Stimulated activated CD8-positive, alpha-beta memory T cell treated with anti-CD3 and anti-CD28 coated beads, Interleukin-4, amount 100 ng/mL, for 24 hours (primary cell): ENCODE measurements at regions not wholly inside any gene's neighbourhood (a gene's known extent, or its start where the extent isn't known, plus 50 kb on each side); places are given as distances from the start of the nearest gene placed in this dataset.

Source experiments
- DNase-seq: peaks from one replicate; pipeline ENCODE4 v3.0.0-alpha.2; 2020; ENCODE audit warnings: low read depth

DNA sequence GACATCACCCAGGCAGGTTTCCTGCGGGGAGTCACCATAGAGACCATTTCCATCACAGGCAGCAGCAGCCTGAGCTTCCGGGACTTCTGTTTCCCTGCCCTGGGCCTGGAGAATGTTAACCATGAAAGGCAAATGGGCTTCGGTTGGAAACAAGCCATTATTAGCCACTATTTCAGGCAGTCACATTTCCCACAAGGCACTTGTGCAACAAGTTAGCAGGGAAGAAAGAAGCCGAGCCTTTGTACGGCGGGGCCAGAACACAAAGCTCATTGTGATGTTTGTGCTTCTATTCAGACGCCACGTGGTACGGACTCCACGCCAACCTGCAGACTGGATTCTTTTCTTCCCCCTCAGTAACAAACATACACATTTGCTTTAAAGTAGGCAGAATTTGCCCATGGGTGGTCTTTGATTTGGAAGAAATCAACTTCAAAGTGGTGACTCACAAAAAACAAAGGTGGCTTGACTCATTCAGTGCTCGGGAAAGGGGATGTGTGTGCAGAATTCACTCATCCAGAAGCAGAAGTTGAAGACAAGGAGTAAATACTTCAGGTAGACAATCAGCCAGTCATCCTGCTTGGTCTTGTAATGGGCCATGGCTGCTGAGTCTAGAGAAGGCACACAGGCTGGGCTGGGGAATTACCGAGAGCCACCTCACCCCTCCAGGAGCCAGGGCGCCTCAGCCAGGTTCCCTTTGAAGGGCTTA is 154.2 kb upstream of the PRMT8 start:
- no peak for DNase-seq

DNA sequence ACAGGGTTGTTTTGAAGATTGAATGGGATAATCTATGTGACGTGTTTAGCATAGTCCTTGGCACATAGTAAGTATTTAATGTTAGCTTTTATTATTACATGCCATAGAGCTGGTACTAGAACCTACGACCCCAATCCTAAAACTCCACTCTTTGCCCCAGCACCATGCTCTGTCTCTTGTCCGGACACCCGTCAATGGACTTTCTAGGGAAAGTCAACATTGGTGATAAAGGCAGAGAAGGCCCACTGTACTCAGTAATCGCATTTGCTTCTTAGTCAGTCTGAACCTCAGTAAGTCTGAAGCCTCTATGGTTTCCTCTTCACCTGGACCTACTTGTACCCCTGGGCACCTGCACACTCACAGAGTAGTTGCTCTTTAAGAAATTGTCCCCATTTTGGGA is 153.1 kb upstream of the PRMT8 start:
- no peak for DNase-seq

GRCh38 chr12:3339221-3339620 is 151.8 kb upstream of the PRMT8 start:
- DNase-seq, result no peak

DNA sequence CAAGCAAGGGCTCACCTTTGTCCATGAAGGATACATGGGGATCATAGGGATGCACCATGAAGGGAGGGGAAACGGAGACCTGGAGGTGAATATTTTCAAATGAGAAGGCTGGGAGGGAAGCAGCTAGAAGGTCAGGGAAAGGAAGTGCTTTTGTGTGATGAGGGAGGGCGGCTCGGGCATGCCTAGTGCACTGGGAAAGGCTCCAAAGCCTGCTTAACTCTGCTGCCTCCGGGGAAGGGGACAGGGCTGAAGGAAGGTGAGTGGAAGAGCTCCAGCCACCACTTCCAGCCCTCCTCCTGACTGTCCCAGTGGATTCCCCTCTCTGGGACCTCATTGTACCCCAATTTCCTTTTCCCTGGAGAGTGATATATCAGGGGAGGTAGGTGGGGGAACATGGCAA is 149.4 kb upstream of the PRMT8 start:
- no peak for DNase-seq

- peak; percentile 2 for DNase-seq
Observed at GRCh38 chr12:3342051-3342450, 149.0 kb upstream of the PRMT8 start.

- no peak for DNase-seq
Observed at GRCh38 chr12:3348055-3348454, 142.9 kb upstream of the PRMT8 start.

GRCh38 chr12:3350432-3350831 is 140.6 kb upstream of the PRMT8 start:
- no peak for DNase-seq

- DNase-seq, result no peak
Observed at GRCh38 chr12:3351731-3352130, 139.3 kb upstream of the PRMT8 start.

- DNase-seq, result no peak
Observed at GRCh38 chr12:3352230-3352629, 138.8 kb upstream of the PRMT8 start.

- DNase-seq, result no peak
Observed at GRCh38 chr12:3353621-3354020, 137.4 kb upstream of the PRMT8 start.

DNA sequence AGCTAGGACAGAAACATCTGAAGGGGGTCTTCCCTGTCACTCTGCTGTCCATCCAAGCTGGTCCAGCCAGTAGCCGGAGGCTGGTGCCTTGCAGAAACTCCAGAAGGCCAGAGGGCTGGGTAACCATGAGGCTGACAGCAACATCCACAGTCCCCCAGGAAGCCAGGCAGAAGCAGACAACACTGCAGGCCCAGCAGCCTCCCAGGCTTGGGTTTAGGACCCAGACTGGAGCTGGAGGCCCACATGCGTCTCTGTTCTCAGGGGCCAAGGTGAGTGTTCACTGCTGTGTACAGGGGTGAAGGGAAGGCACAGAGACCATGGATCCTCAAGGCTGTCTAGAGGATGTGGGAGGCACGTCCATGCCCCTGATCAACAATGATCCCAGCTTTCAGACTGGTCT is 136.4 kb upstream of the PRMT8 start:
- no peak for DNase-seq

DNA sequence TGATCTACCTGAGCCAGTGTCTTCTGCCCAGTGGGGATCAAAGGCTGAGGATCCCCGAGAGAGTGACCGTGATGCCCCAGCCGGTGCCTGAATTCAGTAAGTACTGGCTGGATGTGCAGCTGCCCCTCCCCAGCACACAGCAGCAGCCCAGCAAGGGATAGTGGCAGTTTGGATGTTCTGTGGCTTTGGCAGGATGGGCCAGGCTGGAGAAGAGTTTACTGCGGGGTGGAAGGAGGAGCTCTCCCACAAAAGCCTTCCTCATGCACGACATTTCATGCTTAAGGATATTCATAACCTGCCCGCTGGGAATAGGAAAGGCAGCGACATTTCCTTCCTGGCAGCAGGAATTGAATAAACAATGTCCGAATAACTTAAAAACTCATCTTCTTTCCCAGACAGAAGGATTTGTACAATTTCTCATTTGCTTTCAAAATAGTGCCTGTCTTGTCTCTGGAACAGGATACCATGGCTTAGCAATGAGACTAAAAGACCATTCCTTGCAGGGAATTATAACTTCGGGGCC is 135.6 kb upstream of the PRMT8 start:
- DNase-seq, result no peak

DNA sequence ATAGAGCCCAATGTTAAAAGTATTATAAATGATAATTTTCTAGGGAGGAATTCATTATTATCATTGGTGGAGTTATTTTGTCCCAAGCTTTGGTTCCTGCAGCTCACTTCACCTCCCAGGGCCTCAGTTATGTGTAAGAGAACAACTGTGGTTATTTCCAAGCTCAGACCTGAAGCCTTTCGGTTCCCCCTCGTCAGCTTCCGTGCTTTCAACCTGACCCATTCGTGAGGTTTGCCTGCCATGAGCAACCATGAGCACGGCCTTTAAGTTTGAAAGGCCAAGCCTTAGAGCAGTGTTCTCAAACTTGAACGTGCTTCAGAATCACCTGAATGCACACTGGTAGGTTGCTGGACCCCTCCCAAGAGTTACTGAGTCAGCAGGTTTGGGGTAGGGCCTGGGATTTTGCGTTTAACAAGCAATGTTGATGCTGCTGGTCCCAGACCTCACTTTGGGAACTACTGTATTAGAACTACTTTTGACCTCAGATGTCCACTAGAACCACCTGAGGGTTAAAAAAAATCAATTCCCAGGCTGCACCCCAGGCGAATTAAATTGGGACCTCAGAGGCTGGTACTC is 133.0 kb upstream of the PRMT8 start:
- DNase-seq, result no peak

DNA sequence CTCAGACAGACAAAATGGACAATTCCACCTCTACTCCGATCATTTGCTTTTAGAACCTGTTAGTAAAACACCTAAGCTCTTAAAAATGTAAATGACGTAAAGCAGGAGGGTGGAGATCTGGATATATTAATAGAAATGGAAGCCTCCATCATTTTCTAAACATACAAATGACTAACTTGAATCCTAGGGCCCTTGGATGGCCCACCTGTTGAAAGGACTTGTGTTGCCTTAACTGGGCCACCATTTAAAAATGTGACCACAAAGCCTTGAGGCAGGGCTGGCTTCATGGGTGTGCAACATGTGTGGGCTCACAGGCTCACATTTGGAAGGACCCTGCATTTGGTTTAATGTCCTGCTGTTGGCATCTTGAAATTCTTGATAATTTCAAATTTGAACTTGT is 131.5 kb upstream of the PRMT8 start:
- no peak for DNase-seq

GRCh38 chr12:3361146-3361545 is 129.9 kb upstream of the PRMT8 start:
- no peak for DNase-seq

GRCh38 chr12:3362737-3363136 is 128.3 kb upstream of the PRMT8 start:
- DNase-seq, result no peak

DNA sequence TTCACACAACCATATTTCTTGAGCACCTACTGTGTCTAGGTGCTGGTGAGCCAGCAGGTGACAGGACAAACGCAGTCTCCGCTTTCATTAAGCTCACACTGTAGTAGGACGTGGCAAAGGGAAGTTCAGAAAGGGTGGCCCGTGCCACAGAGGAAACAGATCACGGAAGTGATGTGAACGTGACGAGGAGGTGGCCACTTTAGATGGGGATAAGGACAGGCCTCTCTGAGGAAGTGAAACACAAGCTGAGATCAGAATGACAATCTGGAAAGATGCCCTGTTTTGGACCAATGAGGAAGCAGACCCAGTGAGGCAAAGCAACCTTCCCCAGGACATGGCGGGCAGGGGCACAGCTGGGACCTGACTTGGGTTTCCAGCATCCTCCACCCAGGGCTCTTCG is 127.4 kb upstream of the PRMT8 start:
- no peak for DNase-seq

DNA sequence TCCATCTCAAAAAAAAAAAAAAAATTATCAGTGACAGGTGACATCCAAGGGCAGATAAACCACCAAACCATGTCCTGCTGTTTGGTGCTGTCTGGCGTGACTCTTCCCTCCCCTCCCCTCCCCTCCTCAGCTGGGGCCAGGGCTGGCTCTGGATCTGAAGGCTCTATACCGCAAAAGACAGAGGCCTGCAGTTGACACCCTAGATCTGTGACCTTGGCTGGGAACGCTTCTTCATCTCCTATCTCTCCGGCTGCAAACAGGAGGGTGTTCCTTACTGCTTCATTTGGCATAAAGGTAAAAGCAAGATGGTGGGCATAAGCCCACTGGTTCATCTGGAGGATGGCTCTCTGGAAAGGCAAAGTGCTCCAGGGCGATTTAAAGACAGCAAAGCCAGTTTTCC is 126.8 kb upstream of the PRMT8 start:
- DNase-seq, result no peak

DNA sequence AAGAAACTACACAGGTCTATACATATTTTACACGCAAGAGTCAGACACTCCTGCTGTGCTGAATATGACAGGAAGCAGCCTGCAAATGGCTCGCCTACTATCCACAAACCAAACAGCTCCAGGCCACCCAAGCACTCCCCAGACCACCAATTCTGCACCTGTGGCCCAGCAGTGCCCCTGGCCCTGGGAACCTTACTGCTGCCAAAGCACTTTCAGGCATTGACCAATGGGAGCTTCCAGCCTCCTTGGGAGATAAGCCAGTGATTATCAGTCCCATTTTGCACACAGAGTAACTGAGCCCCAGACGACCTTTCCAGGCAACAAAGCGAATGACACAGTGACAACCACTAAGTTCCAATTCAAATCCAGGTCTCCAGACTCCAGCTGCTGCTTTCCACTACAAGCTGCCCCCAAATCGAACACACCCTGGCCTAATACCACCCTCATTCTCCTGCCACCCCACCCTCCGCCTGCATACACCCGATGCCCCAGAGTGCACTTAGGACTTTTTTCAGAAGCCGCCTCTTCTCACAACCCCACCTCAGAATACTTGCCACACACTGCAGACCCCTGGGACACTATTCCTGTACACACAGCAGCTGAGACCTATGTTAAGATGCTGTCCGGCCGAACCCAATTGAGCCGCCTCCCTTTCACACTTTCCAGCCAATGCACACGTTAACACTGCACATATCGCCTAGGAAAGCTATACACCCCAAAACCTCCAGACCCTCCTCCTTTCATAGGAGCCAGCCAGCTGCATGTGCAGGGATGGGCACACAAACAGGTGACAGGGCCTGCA is 126.1 kb upstream of the PRMT8 start:
- no peak for DNase-seq

DNA sequence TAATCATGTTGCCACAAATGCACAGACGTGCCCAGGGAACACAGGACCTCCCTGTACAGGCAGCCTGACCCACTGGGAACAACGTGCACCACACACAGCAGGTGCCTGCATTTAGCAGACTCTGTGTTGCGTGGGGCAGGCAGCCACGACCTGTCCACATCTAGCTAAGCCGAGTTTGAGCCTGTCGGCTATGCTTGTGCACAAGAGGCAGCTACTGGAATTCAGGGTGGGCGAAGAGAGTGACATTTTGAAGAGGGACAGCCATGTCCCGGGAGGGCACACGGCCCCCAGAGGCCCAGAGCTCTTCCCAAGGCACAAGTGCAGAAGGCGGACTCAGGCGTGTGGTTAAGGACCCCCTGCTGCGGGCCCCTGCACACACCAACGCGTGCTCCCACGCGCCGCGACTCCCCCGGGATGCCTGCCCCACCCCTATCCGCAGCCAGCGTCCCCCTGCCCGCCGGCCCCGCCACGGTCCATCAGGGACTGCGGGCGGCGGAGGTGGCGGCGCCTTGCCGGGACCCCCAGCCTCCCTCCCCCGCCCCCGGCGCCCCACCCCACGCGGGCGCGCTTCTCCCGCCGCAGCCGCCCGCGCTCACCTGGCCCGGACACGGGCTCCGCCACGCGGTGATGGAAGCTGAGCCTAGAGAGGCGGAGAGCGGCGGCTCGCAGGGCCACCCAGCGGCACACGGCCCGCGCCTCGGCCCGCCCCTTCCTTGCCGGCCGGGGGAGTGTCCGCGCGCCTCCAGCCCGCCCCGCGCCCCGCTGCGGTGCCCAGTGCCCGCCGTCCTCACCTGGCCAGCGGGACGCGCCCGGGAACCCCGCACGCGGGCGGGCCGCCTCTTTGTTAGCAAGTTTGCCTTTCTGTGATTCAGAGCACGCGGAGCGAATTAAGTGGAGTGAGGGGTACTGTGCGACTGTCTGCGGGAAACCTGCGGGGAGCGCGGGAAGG is 125.3 kb upstream of the PRMT8 start:
- DNase-seq, result no peak

DNA sequence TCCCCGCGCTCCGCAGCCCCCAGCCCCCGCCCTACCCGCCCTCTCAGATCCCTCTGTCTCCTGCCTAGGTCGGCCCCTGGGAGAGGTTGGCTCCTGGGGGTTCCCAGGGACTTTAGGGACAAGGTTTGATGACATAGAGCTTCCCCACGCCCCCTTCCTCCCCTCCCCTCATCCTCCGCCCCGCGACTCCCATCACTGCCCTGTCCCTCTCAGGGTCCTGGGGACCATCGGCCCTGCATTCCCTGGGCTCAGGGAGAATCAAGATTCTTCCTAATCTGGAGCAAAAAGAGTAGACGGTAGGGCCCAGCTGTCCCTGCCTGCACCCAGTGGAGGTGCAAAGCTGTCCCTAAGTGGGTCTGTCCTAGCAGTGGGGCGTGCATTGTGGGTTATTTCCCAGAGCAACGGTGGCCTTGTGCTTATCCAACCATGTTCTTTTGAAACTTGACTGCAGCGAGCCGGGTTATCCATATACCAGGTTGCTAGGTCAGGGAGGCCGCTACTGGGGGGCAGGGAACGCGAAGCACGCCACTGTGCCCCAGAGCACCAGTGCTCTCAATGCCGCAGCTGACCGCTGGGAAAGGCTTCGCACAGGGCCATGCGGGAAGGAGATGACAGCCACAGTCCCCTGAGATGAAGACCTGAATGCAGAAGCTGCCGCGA is 124.4 kb upstream of the PRMT8 start:
- no peak for DNase-seq
